ENCODE measurements at regions not wholly inside any gene's neighbourhood (a gene's known extent, or its start where the extent isn't known, plus 50 kb on each side); places are given as distances from the start of the nearest gene placed in this dataset.

DNA sequence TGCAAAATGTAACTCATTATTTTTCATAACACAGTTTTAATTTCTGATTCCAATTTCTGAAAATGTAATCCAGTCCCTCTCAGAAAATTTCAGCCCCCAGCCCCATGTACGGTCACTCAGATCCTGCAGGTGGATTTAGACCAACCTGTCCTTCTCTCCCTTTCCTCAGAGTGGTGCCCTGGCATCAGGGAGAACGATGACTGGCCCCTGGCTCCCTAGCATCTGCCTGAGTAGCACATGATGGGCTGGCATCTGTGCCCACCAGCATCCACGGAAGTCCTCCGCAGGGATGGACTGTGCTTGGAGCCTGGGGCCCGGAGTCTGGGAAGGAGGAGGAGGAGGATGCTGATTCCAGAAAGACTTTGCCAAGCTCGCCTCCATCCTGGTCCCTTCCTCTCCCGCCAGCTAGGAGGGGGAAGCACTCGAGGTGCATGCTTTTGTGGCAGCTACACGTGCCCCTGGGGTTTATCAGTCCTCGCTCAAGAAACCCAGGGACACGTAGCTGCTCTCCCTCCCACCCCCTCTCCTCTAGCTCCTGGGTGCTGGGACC, 54.4 kb upstream of the RUFY1 start:
- TF ChIP-seq EP300 (IDR thresholded peaks at IDR 0.05) = no peak
- TF ChIP-seq, protein P1, sequence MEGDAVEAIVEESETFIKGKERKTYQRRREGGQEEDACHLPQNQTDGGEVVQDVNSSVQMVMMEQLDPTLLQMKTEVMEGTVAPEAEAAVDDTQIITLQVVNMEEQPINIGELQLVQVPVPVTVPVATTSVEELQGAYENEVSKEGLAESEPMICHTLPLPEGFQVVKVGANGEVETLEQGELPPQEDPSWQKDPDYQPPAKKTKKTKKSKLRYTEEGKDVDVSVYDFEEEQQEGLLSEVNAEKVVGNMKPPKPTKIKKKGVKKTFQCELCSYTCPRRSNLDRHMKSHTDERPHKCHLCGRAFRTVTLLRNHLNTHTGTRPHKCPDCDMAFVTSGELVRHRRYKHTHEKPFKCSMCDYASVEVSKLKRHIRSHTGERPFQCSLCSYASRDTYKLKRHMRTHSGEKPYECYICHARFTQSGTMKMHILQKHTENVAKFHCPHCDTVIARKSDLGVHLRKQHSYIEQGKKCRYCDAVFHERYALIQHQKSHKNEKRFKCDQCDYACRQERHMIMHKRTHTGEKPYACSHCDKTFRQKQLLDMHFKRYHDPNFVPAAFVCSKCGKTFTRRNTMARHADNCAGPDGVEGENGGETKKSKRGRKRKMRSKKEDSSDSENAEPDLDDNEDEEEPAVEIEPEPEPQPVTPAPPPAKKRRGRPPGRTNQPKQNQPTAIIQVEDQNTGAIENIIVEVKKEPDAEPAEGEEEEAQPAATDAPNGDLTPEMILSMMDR (IDR thresholded peaks at IDR 0.05) = no peak

Data from gastroesophageal sphincter (tissue), 3 donors.